Fibroblast of skin of back (primary cell): ENCODE measurements at regions not wholly inside any gene's neighbourhood (a gene's known extent, or its start where the extent isn't known, plus 50 kb on each side); places are given as distances from the start of the nearest gene placed in this dataset.

Source experiments
- DNase-seq: peaks from one replicate; pipeline ENCODE4 v3.0.0-alpha.2; 2013

GRCh38 chr12:126337556-126338441 lies 1272.6 kb downstream of the AACS start:
- peak; percentile 17 for DNase-seq

DNA sequence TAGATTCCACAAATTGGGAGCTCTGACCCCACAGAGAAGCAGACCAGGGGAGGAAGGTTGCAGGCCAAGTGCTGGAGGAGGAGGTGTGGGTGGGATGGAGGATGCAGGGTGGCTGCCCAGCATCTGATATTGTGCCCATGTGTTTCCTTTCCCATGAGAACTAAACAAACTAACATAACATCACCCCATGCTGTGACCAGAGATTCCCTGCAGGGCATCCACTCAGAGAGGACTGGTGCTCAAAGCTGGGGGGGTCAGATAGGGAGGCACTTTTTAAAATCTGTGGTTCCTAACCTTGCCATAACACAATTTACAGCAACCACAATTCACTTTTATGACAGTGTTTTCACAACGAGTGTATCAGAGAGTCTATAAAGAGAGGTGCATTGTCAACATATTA lies 1277.6 kb downstream of the AACS start:
- DNase-seq, result no peak

GRCh38 chr12:126343321-126343720 lies 1278.1 kb downstream of the AACS start:
- no peak for DNase-seq

GRCh38 chr12:126346087-126346486 lies 1280.9 kb downstream of the AACS start:
- DNase-seq, result no peak

GRCh38 chr12:126347421-126347820 lies 1282.2 kb downstream of the AACS start:
- no peak for DNase-seq

DNA sequence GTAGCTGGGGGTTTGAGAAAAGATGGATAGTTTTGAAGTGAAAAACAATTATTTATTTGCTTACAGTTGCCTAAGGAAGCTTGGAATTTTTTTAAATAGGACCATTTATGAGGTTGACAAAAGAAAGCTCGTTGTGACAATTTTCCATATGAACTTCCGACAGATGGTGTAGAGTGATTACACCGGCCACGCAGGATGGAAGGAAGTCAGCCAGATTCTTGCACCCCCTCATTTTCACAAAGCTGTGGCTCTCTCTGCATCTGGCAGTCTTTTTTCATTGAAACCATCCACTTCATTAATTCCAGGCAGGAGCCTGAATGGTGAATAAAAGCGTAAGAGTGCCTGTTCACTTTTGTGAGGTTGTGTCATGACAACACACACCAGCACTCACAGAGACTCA lies 1284.1 kb downstream of the AACS start:
- DNase-seq, result no peak

- no peak for DNase-seq
These were observed 1288.4 kb downstream of the AACS start for GRCh38 chr12:126353604-126354003.

DNA sequence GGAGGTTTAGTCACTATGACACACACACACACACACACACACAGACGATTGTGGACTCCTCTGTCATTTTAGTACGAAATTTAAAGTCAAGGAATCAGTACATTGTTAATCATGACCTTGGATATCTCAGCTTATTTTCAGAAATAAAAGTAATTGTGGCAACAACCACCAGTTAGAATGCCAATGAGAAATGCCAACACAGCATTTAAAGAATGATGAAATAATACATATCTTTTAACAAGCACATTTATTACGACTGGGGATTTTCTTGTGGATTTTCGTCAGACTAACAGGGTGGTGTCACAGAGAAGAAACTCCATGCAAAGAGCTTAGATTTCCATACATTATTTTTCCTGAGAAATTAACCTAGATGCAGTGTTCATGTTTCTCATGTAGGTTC lies 1289.4 kb downstream of the AACS start:
- no peak for DNase-seq

- DNase-seq, result no peak
These were observed 1290.1 kb downstream of the AACS start for GRCh38 chr12:126355346-126355745.

- DNase-seq, result no peak
These were observed 1293.6 kb downstream of the AACS start for GRCh38 chr12:126358806-126359205.

- no peak for DNase-seq
These were observed 1294.0 kb downstream of the AACS start for GRCh38 chr12:126359216-126359615.

DNA sequence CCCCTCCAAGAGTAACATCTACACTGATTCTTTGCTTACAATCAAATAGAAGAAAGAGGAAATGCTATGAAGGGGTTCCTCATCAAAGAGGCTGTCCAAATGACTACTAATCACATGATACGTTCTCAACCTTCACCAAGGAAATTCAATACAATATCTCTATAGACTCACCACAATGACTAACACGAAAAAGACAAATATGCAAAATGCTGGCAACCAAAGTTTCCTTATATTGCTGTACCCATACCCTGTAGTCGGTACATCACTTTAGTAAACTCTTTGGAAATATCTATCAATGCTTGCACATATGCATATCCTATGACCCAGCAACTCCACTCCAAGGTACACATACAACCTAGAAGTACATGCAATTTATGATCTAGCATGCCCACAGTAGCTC lies 1296.6 kb downstream of the AACS start:
- no peak for DNase-seq

DNA sequence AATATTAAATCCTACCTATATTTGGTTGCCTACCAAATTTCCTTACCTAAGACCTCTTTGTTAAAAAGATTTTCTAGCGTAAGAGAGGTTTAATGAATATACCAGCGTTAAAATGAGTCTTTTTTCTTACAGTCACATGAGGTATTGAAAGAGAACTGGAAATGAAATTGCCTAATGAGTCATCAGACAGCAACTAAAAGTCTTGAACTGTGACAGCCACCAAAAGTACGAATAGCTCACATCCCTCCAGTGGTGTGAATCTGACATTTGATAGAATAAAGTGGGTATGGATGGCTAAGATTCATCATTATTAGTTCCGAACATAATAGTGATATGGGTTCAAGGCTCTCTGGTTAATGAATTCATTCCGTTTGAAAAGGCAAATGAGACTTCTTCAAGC lies 1297.3 kb downstream of the AACS start:
- DNase-seq, result no peak

GRCh38 chr12:126362964-126363363 lies 1297.7 kb downstream of the AACS start:
- no peak for DNase-seq

GRCh38 chr12:126369487-126370463 lies 1304.5 kb downstream of the AACS start:
- peak; percentile 56 for DNase-seq

DNA sequence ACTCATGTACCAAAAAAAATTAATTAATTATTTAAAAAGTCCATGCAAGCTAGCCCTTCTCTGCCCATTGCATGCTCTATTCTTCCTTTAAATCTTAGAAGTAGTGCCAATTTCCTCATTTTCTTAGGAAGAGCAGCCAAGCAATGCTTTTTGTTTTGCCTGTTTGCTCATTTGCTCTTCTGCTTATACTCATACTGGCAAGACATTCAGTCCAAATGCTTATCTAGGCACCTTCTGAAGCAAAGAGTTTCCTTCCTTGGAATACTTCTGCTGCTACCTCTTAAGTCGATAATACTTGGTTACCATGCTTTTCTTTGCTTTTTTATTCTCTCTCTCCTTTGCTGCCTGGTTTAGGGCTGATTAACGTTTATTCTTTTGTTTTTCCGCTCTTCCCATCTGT lies 1318.3 kb downstream of the AACS start:
- DNase-seq, result no peak

DNA sequence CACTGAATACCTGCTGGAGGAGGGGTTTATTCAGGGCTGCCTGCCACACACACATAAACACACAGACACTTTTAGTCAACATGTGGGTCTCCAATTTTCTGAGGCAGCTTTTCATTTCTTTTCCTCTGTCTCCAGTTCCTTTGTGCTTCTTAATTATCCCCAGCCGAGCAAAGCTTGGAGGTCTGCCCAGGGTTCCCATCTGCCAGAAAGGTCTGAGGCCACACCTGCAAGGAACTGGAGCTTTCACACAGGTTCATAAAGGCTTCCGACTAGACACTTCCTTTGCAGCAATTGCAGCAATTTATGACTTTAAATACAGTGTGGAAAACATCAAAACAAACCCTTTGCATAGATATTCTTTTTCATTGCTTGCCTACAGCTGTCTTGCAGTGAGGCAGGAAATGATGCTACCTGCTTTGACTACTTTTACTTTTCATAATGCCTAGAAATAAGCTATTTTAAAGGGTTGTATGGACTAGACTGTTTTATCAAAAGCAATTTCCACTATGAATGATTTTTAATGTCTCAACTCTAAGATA lies 1318.9 kb downstream of the AACS start:
- no peak for DNase-seq

GRCh38 chr12:126385785-126386184 lies 1320.5 kb downstream of the AACS start:
- no peak for DNase-seq

- peak; percentile 5 for DNase-seq
These were observed 1324.1 kb downstream of the AACS start for GRCh38 chr12:126389220-126389841.

DNA sequence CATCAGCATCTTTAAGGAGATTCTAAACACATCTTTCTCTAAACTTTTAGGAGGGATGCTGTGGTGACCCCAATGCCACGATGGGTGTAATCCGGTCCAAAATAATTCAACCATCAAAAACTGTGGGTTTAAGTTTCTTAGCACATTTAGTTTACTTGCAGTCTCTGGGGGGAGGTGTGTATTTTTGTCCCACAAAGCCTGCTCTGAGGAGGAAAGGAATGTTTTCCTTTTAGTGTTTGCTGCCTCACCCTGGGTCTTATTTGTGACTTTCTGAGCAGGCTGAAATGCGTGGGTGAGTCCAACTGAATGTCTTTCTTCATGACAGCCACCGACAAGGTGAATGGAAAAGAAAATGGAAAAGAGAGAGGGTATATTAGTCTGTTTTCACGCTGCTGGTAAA lies 1324.7 kb downstream of the AACS start:
- no peak for DNase-seq

DNA sequence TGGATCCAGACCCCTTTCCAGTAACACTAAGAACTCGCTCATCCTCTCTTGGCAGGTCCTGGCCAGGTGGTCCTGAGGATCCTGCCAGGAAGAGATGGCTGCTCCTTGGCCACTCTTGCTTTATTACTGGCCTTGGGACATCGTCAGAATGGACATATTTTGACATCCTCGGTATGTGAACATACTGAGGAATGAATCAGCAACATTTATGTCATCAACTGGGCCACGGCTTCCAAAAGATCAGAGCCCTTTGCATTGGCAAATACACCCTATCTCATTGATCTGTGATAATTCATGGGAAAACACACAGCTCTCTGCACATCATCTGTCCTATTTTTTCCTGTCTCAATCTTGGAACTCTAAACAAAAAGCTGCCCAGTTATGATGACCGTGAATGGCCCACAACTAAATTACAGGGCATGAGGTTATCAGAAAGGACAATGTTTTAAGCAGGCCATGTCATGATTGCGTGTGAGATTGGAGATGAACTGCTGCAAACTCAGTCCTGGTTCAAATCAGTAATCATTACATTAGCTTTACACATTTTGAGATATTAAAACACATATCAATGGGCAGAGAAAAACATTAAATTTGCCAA lies 1325.8 kb downstream of the AACS start:
- DNase-seq, result no peak

- DNase-seq, result no peak
These were observed 1331.3 kb downstream of the AACS start for GRCh38 chr12:126396536-126396935.
